Activated CD4-positive, alpha-beta T cell treated with anti-CD3 and anti-CD28 coated beads, Interleukin-2, amount 50 U/mL, for 24 hours (primary cell): ENCODE measurements at regions not wholly inside any gene's neighbourhood (a gene's known extent, or its start where the extent isn't known, plus 50 kb on each side); places are given as distances from the start of the nearest gene placed in this dataset.

Source experiments
- DNase-seq, 2 donors: peaks; one replicate each; pipeline ENCODE4 v3.0.0-alpha.2; 2020; ENCODE audit warnings: low read depth in 1 of 2, low spot score in 1 of 2

DNA sequence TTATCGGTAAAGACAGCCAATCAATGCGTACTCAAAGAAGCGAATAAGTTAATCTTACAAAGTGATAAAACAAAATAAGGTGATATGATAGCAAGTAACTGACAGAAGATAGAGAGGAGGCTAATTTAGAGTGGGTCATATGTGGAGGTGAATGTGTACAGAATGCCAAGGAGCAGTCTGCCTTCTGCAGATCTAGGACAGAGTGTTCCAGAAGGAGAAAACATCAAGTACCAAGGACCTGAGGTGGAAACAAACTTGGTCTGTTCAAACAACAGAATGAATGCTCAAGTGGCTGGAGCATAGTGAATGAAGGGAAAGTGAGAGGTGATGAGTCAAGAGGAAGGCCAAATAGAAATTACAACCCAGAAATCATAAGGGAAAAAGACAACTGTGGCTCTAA, 170.3 kb upstream of the BMP4 start:
- DNase-seq = no peak

DNA sequence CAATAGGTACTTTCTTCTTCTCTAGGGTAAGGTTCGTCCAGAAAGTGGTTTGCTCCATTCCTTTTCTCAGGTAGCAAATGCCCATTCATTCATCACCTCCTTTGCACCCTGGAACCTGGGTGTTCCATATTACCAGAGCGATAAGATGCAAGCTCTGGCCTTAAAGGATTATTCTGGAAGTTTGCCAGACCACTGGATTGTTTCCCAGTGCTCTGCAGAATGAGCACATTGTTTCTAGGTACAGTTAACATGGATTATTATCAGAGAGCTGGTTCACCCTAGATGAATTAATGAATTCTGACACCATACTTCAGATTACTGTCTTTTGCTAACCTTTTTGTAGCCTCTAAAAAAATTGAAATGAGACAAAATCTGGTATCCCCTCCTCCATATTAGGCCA, 170.9 kb upstream of the BMP4 start:
- no peak for DNase-seq

DNA sequence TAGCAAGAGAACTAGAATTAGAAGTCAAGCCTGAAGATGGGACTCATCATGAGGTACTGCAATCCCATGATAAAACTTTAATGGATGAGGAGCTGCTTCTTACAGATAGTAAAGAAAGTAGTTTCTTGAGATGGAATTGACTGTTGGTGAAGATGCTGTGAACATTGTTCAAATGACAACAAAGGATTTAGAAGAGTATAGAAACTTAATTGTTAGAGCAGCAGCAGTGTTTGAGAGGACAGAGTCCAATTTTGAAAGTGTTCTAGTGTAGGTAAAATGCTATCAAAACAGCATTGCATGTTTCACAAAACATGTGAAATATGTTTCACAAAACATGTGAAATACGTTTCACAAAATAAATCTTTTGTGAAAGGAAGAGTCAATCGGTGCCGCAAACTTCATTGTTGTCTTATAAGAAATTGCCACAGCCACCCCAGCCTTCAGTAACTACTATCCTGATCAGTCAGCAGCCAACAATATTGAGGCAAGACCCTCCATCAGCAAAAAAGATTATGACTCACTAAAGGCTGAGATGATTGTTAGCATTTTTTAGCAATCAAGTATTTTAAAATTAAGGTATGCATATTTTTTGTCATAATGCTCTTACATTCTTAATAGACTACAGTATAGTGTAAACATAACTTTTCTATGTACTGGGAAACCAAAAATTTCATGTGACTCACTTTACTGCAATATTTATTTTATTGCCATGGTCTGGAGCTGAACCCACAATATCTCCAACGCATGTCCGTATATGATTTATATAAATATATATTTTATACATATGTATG, 173.4 kb upstream of the BMP4 start:
- DNase-seq = no peak

GRCh38 chr14:54132496-54132895, 175.9 kb upstream of the BMP4 start:
- DNase-seq = no peak

DNA sequence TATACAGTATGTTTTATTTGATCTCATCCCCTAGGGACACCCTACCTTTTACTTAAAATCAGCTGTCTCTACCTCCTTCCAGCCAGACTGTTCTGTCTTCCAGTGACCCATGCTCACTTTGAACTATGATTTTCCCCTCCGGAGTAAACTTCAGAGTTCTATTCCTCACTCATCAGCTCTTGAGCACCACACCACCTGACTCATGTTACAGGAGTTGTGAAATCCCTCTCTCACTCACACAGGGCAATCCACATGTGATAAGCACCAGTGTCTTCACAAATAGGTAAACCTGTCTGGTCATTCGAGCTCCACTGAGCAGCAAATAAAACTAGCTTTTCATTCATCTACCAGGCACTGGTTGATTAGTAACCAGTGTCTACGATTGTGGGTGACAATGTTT, 177.3 kb upstream of the BMP4 start:
- DNase-seq = no peak

DNA sequence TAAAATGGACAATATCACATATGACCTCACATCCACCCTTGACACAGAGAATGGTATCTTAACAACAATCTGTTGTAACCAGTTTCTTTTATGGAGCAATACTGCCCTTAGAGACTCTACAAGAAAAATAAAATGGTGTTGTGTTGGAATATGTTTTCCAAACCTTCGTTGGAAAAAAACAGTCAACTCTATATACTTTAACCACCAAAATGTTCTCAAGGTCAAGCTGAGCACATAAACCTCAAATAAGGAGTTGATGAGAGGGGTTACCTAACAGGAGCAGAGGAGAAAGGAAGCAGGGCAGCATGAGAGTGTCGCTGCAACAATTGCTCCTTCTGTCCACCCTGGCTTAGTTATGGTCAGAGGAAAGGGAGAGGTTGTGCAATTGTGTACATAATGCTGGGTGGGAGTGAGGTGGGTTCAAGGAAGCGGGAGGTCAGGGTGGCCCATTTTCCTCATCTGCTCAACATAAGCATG, 179.2 kb upstream of the BMP4 start:
- no peak for DNase-seq

DNA sequence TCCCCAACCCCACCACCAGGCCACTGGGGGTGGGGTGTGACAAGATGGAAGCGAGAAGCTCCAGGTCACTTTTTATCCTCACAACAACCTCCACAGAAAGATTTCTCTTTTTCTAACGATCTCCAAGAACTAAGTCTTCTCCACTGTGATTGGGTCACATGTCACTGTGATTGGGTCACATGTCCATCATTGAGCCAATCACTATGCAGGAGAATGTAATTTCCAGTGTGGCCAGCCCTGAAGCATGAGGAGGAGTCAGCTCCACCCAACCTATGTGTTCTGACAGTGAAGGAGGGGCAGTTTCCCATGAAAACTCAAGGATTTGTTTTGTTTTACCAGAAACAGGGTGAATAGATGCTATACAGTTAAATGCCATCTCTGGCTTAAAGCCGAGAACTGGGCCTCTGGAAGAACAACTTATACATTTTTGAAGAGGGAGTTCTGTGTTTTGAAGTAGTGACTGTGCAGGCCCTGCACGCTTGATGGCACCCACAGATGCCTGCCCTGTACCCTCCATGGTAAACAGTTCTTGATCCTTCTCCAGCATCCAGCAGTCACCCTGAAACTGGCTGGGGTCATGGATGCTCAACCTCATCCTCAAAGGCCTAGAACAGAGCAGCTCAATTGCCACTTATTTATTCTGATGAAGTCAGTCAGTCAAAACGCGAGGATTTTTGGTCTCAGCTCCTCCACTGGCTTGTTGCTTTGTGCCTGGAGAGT, 180.4 kb upstream of the BMP4 start:
- DNase-seq = no peak

GRCh38 chr14:54137614-54137961, 181.0 kb upstream of the BMP4 start:
- no peak for DNase-seq

DNA sequence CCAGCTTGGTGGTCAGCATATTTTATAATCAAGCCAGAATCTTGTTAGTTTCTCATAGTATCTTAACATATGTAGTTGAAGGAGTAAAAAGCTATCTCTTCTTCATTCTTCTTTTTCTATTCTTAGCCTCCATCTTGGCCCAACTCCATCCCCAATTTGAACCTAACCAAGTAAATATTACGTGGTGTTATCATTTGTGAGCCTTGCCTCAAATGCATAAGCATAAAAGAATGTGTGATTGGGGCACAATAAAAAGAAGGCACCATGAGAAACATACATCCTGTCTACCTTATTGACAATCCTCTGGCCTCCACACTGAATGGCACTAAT, 181.4 kb upstream of the BMP4 start:
- no peak for DNase-seq

DNA sequence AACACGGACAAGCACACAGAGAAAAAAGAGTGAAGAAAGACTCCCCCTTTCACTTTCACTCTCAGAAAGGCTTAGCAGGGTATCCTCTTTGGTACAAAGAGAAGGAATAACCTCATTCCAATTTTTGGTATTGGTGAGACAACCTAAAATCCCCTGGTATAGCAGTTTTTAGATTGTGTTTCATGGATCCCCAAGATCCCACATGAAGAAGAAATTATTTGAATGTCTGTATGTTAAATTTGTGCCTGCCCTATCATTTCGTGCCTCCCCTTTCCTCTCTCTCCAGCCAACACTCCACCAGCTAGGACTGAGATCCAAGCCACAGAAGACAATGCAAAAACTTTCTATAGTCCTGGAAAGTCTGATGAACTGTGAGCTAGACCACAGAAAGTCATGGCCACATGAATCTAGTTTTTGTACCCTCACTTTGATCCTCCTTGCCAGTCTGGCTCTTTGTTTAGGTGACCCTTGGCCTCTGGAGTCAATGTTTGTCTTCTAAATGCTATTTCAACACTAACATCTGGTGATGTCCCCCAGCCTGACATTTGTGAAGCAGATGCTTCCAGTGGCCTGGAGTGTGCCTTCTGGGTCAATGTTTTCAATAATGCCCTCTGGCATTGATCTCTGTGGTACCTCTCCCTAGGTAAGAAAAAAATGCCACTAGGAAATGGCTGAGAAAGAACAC, 181.9 kb upstream of the BMP4 start:
- no peak for DNase-seq

- DNase-seq = no peak
Measured at GRCh38 chr14:54140551-54140950, 183.9 kb upstream of the BMP4 start.

DNA sequence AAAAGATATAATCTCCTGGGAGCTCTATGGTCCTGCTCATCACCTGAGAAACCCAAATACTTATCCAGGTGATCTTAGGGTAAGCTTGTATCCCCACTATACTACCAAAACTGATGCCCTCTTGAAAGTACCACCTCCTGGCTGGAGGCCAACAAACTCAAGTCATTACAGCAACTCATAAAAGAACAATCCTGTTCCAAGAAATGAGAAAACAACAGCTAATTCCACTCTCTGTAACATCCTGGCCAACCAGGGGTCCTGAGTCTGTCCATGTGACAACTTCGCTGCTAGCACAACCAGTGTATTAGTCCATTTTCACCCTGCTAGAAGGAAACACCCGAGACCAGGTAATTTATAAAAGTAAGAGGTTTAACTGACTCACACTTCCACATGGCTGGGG, 190.0 kb upstream of the BMP4 start:
- no peak for DNase-seq

DNA sequence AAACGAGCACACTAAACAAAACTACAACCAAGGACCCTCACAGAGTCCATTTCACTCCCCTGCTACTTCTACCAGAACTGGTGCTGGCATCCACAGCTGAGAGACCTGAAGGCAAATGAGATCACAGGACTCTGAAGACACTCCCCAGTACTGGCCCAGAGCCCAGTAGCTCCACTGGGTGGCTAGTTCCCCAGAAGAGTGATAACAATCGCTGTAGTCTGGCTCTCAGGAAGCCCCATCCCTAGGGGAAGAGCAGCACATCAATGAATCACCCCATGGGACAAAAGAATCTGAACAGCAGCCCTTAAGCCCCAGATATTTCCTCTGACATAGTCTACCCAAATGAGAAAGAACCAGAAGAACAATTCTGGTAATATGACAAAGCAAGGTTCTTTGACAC, 190.7 kb upstream of the BMP4 start:
- no peak for DNase-seq

- no peak for DNase-seq
Measured at GRCh38 chr14:54147758-54148157, 191.1 kb upstream of the BMP4 start.

DNA sequence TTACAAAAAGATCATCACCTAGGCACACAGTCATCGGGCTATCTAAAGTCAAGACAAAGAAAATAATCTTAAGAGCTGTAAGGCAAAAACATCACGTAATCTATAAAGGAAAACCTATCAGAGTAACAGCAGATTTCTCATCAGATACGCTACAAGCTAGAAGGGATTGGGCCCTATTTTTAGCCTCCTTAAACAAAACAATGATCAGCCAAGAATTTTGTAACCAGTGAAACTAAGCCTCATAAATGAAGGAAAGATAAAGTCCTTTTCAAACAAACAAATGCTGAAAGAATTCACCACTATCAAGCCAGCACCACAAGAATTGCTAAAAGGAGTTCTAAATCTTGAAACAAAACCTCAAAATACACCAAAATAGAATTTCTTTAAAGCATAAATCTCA, 191.6 kb upstream of the BMP4 start:
- DNase-seq = no peak

GRCh38 chr14:54152351-54152750, 195.7 kb upstream of the BMP4 start:
- DNase-seq = no peak

GRCh38 chr14:54166049-54166950, 209.7 kb upstream of the BMP4 start:
- DNase-seq = no peak

DNA sequence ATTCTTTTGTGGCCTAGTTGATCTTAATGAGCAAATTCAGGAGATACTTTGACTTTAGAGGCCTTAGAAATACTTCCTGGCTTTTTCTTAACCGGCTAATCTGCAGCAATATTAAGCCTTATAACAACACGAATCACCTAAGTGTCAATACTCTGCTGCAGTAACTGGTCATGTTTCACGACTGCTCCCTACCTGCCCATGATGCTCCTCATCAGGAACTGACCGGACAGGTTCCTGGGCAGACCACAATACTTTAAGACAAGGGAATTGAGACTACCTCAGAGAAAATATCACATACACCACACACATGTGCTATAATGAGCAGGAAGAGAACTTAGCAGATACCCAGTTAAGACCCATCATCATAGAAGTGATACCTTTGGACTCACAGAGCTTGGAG, 211.9 kb upstream of the BMP4 start:
- DNase-seq = no peak

- no peak for DNase-seq
Measured at GRCh38 chr14:54169254-54169924, 212.8 kb upstream of the BMP4 start.

GRCh38 chr14:54170301-54170700, 213.7 kb upstream of the BMP4 start:
- DNase-seq = no peak

DNA sequence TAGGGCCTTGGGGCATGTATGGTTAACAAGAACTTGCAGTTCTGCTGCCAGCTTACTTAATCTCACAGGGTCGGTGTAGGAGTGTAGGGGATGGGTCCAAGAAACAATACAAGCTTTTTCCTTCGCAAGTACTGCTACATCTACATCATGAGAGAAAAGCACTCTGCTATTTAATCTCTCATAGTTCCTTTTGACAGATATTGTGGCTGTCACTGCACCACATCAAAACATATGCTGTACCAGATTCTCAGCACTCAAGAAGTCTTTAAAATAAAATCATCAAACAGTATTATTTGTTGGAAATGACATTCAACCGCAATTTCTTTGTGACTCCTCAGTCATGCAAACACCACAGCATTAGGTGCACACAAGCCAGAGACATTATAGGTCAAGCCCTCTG, 215.5 kb upstream of the BMP4 start:
- no peak for DNase-seq
